HG03064 (cell line): ENCODE measurements at regions not wholly inside any gene's neighbourhood (a gene's known extent, or its start where the extent isn't known, plus 50 kb on each side); places are given as distances from the start of the nearest gene placed in this dataset.

Source experiments
- ATAC-seq: cut with Tn5 transposase; IDR thresholded peaks from one replicate; pipeline ENCODE4 v1.9.1; 2021; ENCODE audit warnings: low read depth; ENCODE audit not compliant: unreplicated experiment

GRCh38 chr1:63169057-63169456 lies 153.3 kb upstream of the FOXD3 start:
- no peak for ATAC-seq

DNA sequence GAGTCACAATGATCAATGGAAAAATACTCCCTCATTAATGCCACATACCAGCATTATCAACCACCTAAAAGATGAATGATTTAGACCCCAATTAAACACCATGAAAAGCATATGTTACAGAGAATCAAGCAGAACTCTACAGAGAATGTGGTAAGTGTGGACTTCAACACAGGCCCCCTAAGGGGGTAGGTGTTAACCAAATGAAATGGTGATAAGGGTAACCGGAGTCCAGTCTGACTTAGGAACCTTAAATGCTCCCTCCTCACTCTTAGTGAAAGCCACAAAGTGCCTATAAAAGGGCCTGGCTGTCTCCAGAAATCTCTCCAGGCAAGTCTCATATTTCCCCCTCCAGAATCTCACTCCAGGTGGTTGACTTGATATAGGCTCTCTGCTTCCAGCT lies 149.2 kb upstream of the FOXD3 start:
- no peak for ATAC-seq

DNA sequence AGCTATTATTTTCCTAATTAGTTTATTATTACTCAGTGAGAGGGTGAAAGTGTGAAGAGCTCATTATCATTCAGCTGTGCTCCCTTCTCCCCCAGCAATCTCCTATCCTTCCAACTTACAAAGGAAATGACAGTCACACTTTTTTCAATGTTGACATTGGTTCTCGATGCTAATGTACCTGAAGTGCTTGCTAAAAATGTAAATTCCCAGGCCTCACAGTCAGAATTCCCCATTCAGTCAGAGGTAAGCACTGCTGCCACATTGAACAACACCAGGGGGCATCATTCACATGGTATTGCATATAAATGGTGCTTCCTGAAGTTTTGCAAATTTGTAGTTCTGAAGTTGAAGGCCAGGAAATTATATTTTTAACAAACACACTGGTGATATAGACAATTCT lies 132.7 kb upstream of the FOXD3 start:
- ATAC-seq: no peak

- ATAC-seq: no peak
Observed at GRCh38 chr1:63190171-63190570, 132.2 kb upstream of the FOXD3 start.

DNA sequence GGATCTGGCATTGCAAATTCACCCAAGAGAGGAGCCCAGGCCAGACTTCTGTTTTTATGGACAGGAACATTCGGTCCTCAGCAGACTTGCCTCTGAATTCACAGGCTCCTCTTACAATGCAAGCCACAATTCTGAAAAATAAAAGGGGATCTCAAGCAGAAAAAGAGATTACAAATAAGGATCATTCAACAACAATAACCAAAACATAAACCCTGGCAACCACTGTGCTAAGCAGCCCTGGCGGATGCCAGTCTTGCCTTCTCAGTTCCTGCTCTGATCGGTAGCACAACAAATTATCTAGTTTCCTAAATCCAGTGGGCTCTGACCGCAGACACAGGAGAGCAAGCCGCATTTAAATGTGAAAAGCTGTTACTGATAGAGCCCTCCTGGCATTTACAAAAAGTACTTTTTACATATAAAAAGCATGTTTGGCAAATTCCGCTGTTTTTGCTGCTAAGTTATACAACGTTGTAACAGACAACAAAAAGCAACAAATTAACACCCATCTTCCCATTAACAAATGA lies 123.4 kb upstream of the FOXD3 start:
- ATAC-seq: no peak

DNA sequence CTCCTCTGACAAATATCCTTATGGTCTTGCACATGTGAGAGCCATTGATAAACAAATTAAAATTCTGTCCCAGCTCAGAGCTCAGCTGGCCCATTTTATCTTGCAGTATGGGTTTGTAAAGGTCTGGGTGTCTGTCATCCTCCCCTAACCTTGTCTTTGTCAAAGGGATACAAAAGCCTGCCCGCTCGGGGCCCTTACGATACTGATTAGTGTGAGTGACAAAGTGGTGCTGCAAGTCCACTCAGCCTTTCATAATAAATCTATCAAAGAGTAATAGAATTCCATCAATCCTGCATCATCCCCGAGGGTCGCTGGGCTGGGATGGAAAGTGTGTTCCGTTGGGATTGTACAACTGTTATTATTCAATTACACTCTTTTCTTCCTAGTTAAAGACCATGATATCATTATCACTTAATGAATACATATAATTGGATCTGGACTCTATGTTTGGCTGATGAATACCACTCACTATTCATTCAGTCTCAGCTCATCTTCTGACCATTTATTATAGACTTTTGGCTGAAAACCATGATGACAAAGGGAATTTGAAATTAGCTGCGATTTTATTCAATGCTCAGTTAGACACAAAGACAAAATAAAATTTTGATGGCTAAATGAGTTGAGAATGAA lies 122.5 kb upstream of the FOXD3 start:
- no peak for ATAC-seq

DNA sequence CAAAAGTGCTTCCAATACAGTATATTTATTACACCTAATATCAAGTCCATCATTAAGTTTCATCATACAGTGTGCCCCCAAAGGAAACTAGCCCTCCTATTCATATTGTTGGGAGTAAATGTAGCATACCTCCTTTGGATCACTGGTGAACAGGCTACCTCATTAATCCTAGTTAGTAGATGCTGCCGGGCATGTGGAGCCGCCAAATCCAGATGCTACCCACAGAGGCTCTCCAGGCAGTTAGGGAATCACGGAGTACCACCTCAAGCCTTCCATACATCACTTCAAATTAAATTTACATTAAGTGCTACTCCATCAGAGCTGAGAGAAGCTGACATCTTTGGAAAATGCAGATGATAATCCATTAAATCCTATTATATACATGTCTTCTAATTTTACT lies 121.7 kb upstream of the FOXD3 start:
- ATAC-seq: no peak

DNA sequence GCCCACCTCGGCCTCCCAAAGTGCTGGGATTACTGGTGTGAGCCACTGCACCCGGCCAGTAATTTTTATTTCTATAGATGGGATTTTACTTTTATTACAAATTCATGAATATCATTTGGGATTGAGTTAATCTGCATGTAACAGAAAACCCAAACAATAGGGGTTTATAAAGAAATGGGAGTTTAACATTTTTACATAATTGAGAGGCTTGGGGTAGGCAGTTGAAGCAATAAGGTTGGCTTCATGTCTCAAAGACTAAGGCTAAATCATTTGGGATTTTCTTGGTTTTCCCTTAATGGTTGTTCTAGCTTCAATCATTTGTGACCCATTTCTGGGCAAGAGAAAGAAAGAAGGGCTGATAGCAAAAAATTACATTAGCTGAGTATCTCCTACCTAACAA lies 118.7 kb upstream of the FOXD3 start:
- ATAC-seq: no peak

DNA sequence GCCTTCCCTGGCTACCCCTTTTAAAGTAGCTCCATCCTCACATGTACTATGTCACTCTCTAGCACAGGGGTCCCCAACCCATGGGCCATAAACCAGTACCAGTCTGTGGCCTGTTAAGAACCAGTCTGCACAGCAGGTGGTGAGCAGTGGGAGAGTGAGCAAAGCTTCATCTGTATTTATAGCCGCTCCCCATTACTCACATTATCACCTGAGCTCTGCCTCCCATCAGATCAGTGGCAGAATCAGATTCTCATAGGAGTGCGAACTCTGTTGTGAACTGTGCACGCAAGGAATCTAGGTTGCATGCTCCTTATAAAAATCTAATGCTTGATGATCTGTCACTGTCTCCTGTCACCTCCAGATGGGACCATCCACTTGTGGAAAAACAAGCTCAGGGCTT lies 116.6 kb upstream of the FOXD3 start:
- ATAC-seq: no peak

GRCh38 chr1:63214553-63214952 lies 107.8 kb upstream of the FOXD3 start:
- ATAC-seq: no peak

DNA sequence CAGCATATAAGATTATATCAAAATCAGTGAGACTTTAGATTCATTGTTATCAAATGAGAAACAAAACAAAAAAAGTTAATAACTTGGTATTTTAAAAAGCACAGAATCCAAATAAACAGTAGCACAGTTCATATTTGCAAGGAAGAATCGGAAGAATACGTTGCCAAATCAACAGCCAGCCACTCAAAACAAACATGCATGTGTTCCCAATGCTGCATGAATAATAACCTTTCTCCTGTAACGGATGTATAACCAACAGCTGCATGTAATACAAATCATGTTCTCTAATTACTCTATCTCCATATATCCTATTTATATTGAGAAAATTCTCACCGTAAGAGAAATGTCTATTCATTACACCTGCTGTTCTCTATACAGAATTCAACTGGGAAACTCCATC lies 98.9 kb upstream of the FOXD3 start:
- ATAC-seq: no peak

DNA sequence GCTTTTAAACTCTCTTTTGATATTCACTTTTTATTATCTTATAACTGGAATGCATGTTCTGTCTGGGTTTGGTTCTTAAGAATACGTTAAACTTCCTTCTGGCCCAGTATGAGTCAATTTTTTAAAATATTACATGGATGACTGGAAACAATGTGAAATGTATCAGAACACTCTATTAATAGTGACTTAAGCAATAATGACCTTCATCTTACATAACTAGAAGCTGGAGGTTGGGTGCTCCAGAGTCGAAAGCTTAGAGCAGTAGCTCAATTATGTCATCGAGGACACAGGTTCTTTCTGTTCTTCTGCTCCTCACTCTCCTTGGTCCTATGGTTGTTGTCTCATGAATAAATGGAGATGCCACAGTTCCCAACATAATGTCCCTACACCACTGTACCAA lies 91.6 kb upstream of the FOXD3 start:
- no peak for ATAC-seq

- no peak for ATAC-seq
Observed at GRCh38 chr1:63238721-63239120, 83.6 kb upstream of the FOXD3 start.

DNA sequence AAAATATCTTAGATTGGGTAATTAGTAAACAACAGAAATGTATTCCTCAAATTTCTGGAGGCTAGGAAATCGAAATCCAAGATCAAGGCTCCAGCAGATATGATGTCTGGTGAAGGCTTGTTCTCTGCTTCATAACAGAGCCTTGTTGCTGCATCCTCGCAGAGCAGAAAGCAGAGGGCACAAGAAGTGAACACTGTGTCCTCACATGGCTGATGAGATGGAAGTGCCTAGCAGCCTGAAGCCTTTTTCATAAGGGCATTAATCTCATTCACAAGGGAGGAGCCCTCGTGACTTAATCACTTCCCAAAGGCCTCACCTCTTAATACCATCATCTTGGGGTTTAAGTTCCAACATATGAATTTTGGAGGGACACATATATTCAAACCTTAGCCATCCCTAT lies 77.2 kb upstream of the FOXD3 start:
- no peak for ATAC-seq

- no peak for ATAC-seq
Observed at GRCh38 chr1:63248216-63248615, 74.2 kb upstream of the FOXD3 start.

- no peak for ATAC-seq
Observed at GRCh38 chr1:63255153-63255552, 67.2 kb upstream of the FOXD3 start.

GRCh38 chr1:63261736-63262458 lies 60.5 kb upstream of the FOXD3 start:
- no peak for ATAC-seq

DNA sequence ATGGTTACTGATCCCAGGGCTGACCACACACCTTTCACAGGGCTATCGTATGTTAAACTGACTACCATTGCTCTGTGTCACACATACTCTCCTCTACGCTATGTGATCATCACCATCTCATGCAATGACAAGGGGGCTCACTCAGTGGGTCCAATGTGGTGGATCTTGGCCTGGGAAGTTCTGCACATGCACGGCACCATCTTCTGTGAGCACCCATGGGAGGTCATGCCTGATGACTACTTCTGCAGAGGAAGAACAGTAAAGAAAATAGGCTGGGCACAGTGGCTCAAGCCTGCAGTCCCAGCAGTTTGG lies 60.0 kb upstream of the FOXD3 start:
- no peak for ATAC-seq

GRCh38 chr1:63264161-63264560 lies 58.2 kb upstream of the FOXD3 start:
- ATAC-seq: no peak

GRCh38 chr1:63266857-63267256 lies 55.5 kb upstream of the FOXD3 start:
- ATAC-seq: no peak

- no peak for ATAC-seq
Observed at GRCh38 chr1:63268876-63269275, 53.5 kb upstream of the FOXD3 start.

GRCh38 chr1:63269571-63269970 lies 52.8 kb upstream of the FOXD3 start:
- ATAC-seq: no peak
